NCI-H2107 treated with DMSO at 0.1 percent for 48 hours (cell line): ENCODE measurements at regions not wholly inside any gene's neighbourhood (a gene's known extent, or its start where the extent isn't known, plus 50 kb on each side); places are given as distances from the start of the nearest gene placed in this dataset.
"Not testable (repeated sequence)": the region's sequence is repeated elsewhere in the genome, so short reads cannot be mapped to it uniquely, and the experiment has no call there.

Experiments used
- DNase-seq: peaks from one replicate; lab custom pipeline; 2025; ENCODE audit not compliant: unreplicated experiment; lab: John Stamatoyannopoulos, UW

- no peak for DNase-seq
These were observed 301.6 kb upstream of the C16orf82 start for GRCh38 chr16:26765087-26765486.

- DNase-seq, result no peak
These were observed 298.2 kb upstream of the C16orf82 start for GRCh38 chr16:26768385-26769010.

GRCh38 chr16:26770547-26770946 lies 296.2 kb upstream of the C16orf82 start:
- no peak for DNase-seq

- DNase-seq, result no peak
These were observed 294.2 kb upstream of the C16orf82 start for GRCh38 chr16:26772503-26772902.

- DNase-seq, result no peak
These were observed 288.9 kb upstream of the C16orf82 start for GRCh38 chr16:26777821-26778220.

- no peak for DNase-seq
These were observed 278.8 kb upstream of the C16orf82 start for GRCh38 chr16:26787924-26788323.

GRCh38 chr16:26791169-26791568 lies 275.6 kb upstream of the C16orf82 start:
- no peak for DNase-seq

- peak; percentile 15 for DNase-seq
These were observed 271.5 kb upstream of the C16orf82 start for GRCh38 chr16:26795184-26795583.

- no peak for DNase-seq
These were observed 265.1 kb upstream of the C16orf82 start for GRCh38 chr16:26801628-26802027.

- DNase-seq, result no peak
These were observed 264.3 kb upstream of the C16orf82 start for GRCh38 chr16:26802440-26802839.

- no peak for DNase-seq
These were observed 263.8 kb upstream of the C16orf82 start for GRCh38 chr16:26802965-26803364.

GRCh38 chr16:26806657-26807056 lies 260.1 kb upstream of the C16orf82 start:
- no peak for DNase-seq

GRCh38 chr16:26809461-26809860 lies 257.3 kb upstream of the C16orf82 start:
- DNase-seq, result no peak

GRCh38 chr16:26816266-26816665 lies 250.5 kb upstream of the C16orf82 start:
- no peak for DNase-seq

- no peak for DNase-seq
These were observed 249.7 kb upstream of the C16orf82 start for GRCh38 chr16:26816885-26817571.

GRCh38 chr16:26818393-26818792 lies 248.3 kb upstream of the C16orf82 start:
- no peak for DNase-seq

GRCh38 chr16:26824469-26824868 lies 242.3 kb upstream of the C16orf82 start:
- no peak for DNase-seq

- DNase-seq, result no peak
These were observed 240.2 kb upstream of the C16orf82 start for GRCh38 chr16:26826500-26826899.

GRCh38 chr16:26827386-26827785 lies 239.3 kb upstream of the C16orf82 start:
- DNase-seq, result no peak

GRCh38 chr16:26830428-26831127 lies 236.1 kb upstream of the C16orf82 start:
- no peak for DNase-seq

- not testable (repeated sequence) for DNase-seq
These were observed 230.6 kb upstream of the C16orf82 start for GRCh38 chr16:26836114-26836513.

GRCh38 chr16:26838931-26839330 lies 227.8 kb upstream of the C16orf82 start:
- DNase-seq, result no peak
